ENCODE measurements at regions not wholly inside any gene's neighbourhood (a gene's known extent, or its start where the extent isn't known, plus 50 kb on each side); places are given as distances from the start of the nearest gene placed in this dataset.

DNA sequence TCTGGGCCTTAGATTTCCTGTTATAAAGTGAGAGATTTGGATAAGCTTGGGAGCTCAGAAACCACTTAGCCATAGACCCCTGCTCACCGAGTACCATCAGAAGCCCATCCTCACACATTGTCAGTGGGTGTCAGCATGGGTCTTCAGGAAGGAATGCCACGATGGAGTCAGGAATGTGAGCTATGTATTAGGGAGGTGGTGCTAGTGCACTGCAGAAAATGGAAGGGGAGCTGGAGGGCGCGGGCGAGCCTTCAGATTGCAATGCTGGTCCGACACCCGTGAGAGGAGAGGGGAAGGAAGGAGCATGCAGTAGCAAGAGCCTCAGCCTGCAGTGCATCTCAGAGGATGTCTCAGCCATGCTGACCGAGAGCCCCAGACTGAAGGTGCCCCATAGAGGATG is 294.5 kb downstream of the FOXL1 start:
- intact Hi-C loops (cut with DNase I): no loop called here
- 83 to 93% (median 88%) methylated on average over 8 of the region's 8 CpGs for WGBS, 3 donors

DNA sequence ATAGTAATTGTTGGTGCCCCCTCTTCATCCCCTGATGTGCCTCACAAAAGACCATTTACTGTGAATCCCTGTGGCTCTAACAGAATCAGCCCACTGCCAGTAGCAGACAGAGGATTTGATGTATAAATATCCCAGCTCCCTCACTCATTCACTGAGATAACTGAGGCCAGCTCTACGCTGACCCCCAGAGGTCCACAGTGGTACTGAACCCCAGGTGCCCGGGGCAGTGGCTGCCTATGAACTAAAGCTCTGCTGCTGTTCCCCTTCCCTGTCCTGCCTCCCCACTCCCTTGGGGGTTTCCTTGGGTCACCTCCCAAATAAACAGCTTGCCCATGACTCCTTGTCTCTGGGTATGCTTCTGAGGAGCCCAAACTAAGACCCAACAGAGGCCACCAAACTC is 295.8 kb downstream of the FOXL1 start:
- peaks cover 0 to 24% (median 10%) of the 10 kb centered on the region in 3 donors for H3K27me3 ChIP-seq (ENCODE audit: insufficient read depth in 3 of 3, low read length in 2 of 3)
- H3K4me3 ChIP-seq: no peak overlapping the region
- TF ChIP-seq, protein P1, sequence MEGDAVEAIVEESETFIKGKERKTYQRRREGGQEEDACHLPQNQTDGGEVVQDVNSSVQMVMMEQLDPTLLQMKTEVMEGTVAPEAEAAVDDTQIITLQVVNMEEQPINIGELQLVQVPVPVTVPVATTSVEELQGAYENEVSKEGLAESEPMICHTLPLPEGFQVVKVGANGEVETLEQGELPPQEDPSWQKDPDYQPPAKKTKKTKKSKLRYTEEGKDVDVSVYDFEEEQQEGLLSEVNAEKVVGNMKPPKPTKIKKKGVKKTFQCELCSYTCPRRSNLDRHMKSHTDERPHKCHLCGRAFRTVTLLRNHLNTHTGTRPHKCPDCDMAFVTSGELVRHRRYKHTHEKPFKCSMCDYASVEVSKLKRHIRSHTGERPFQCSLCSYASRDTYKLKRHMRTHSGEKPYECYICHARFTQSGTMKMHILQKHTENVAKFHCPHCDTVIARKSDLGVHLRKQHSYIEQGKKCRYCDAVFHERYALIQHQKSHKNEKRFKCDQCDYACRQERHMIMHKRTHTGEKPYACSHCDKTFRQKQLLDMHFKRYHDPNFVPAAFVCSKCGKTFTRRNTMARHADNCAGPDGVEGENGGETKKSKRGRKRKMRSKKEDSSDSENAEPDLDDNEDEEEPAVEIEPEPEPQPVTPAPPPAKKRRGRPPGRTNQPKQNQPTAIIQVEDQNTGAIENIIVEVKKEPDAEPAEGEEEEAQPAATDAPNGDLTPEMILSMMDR (IDR thresholded peaks at IDR 0.05): peak; percentile 30
- 53 to 63% (median 59%) methylated on average over 2 of the region's 2 CpGs for WGBS, 3 donors
- DNase-seq (no peak), ATAC-seq (no peak)
- H3K36me3 ChIP-seq (ENCODE audit: insufficient read depth in 1 of 2, low read depth in 1 of 2): no peaks in the 10 kb centered on the region
- no peak overlapping the region for H3K27ac ChIP-seq
- intact Hi-C loops (cut with DNase I): no loop called here
- H3K9me3 ChIP-seq: no peaks in the 10 kb centered on the region
- no peaks in the 10 kb centered on the region for H3K4me1 ChIP-seq

More for the DNA sequence above, 294.5 kb downstream of the FOXL1 start:
- Histone ChIP-seq H3K9me3 (no peaks in the 10 kb centered on the region), H3K4me1 (no peaks in the 10 kb centered on the region), H3K27ac (no peak overlapping the region), H3K36me3 (ENCODE audit: insufficient read depth in 1 of 2, low read depth in 1 of 2) (no peaks in the 10 kb centered on the region), H3K4me3 (no peak overlapping the region), H3K27me3 (ENCODE audit: insufficient read depth in 3 of 3, low read length in 2 of 3) (peaks cover 0 to 11% (median 6%) of the 10 kb centered on the region in 3 donors)
- TF ChIP-seq, protein P1 (IDR thresholded peaks at IDR 0.05): no peak
- DNase-seq: no peak
- no peak for ATAC-seq

DNA sequence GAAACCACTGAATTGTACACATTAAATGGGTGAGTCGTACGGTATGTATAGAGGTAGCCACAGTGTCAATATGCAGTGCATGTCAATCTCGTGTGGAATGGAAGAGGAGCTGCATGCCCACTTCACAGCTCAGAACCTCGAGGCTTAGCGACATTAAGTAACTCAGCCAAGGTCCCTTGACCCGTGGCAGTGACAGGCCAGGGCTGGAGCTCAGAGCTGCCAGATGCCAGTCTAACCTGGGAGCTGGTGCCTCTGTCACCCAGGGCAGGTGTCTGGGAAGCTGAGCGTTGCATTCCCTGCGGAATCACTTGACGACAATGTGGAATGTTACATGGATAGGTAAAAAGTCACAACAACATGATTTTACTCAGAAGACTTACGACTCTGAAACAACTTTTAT is 298.1 kb downstream of the FOXL1 start:
- Histone ChIP-seq H3K9me3 (no peaks in the 10 kb centered on the region), H3K36me3 (ENCODE audit: insufficient read depth in 1 of 2, low read depth in 1 of 2) (no peaks in the 10 kb centered on the region), H3K4me1 (no peaks in the 10 kb centered on the region), H3K4me3 (no peak overlapping the region), H3K27me3 (ENCODE audit: insufficient read depth in 3 of 3, low read length in 2 of 3) (peaks cover 0 to 43% (median 13%) of the 10 kb centered on the region in 3 donors), H3K27ac (no peak overlapping the region)
- WGBS, 3 donors: 81 to 84% (median 83%) methylated on average over 10 of the region's 10 CpGs
- ATAC-seq (no peak), DNase-seq (no peak)
- intact Hi-C loops (cut with DNase I): no loop called here
- TF ChIP-seq, protein P1 (IDR thresholded peaks at IDR 0.05): no peak

DNA sequence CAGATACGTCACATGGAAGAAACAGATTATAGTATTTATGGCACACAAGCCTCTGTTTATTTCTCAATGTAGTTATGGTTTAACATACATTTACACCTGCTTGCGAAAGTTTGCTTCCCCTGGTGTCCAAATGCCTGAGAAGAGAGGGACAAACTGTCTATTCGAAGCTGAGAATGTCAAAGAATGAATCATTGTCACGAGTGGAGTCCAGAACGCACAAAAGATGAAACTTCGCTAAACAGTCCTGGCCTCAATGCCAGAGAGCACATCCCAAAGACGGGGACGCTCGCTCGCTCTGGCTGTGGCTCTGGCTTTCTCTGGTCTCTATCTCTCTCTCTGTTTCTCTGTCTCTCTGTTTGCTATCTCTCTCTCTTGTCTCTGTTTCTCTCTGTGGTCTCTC is 298.8 kb downstream of the FOXL1 start:
- Histone ChIP-seq H3K36me3 (ENCODE audit: insufficient read depth in 1 of 2, low read depth in 1 of 2) (no peaks in the 10 kb centered on the region), H3K27ac (no peak overlapping the region), H3K4me3 (no peak overlapping the region), H3K4me1 (no peaks in the 10 kb centered on the region), H3K9me3 (no peaks in the 10 kb centered on the region), H3K27me3 (ENCODE audit: insufficient read depth in 3 of 3, low read length in 2 of 3) (peaks cover 0 to 44% (median 13%) of the 10 kb centered on the region in 3 donors)
- 63 to 75% (median 71%) methylated on average over 10 of the region's 10 CpGs for whole genome bisulfite sequencing, 3 donors
- intact Hi-C loops (cut with DNase I): no loop called here
- no peak for ATAC-seq
- no peak for DNase-seq
- TF ChIP-seq, protein P1 (IDR thresholded peaks at IDR 0.05): no peak

DNA sequence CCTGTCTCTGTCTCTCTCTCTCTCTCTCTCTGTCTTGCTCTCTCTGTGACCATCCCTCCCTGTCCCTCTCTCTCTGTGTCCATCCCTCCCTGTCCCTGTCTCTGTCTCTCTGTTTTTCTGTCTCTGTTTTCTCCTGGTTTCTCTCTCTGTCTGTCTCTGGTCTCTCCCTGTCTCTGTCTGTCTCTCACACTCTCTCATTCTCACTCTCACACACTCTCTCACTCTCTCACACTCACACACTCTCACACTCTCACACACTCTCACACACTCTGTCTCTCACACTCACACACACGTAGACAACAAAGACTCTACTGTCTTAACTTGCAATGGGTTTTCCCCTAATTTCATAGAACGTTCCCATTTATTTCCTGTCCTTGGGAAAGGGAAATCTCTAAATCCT is 299.5 kb downstream of the FOXL1 start:
- no peak overlapping the region for H3K4me3 ChIP-seq
- intact Hi-C loops (cut with DNase I): no loop called here
- TF ChIP-seq, protein P1 (IDR thresholded peaks at IDR 0.05): no peak
- no peak for ATAC-seq
- H3K4me1 ChIP-seq: no peaks in the 10 kb centered on the region
- no peaks in the 10 kb centered on the region for H3K9me3 ChIP-seq
- H3K36me3 ChIP-seq (ENCODE audit: insufficient read depth in 1 of 2, low read depth in 1 of 2): no peaks in the 10 kb centered on the region
- H3K27ac ChIP-seq: no peak overlapping the region
- no peak for DNase-seq
- peaks cover 0 to 44% (median 13%) of the 10 kb centered on the region in 3 donors for H3K27me3 ChIP-seq (ENCODE audit: insufficient read depth in 3 of 3, low read length in 2 of 3)
- WGBS, 3 donors: 20 to 30% (median 23%) methylated on average over 2 of the region's 2 CpGs

Data from psoas muscle (tissue), 7 donors.